ENCODE measurements at regions not wholly inside any gene's neighbourhood (a gene's known extent, or its start where the extent isn't known, plus 50 kb on each side); places are given as distances from the start of the nearest gene placed in this dataset.

GRCh38 chr5:87899721-87900131 lies 368.9 kb downstream of the TMEM161B start:
- CTCF ChIA-PET = interaction anchor here (1.6 kb wide), 1 partner anchor 694 kb away, joined by 3 read pairs; no protein-coding TSS in a partner anchor

More at GRCh38 chr5:87899721-87900131, 368.9 kb downstream of the TMEM161B start:
- H3K27ac ChIP-seq (ENCODE audit: low read depth in 2 of 2, low read length in 1 of 2) = no peak overlapping the region
- H3F3A ChIP-seq (replicated peaks; ENCODE audit: insufficient read depth) = no peaks in the 10 kb centered on the region
- H3K9me2 ChIP-seq = no peaks in the 10 kb centered on the region
- WGBS (ENCODE audit: low lambda C conversion rate) = 5% methylated on average over 3 of the region's 3 CpGs
- no peak overlapping the region for H3K4me3 ChIP-seq (ENCODE audit: low read depth in 2 of 2, low read length in 1 of 2)
- TF ChIP-seq JUND (IDR thresholded peaks at IDR 0.05) (no peak), NRF1 (IDR thresholded peaks at IDR 0.05; ENCODE audit: low read depth, low read length) (no peak), GABPA (IDR thresholded peaks at IDR 0.05; ENCODE audit: low read depth) (no peak), CTCF (IDR thresholded peaks at IDR 0.05) (no peak), IRF3 (IDR thresholded peaks at IDR 0.05; ENCODE audit: low read depth, low read length) (no peak), SMC3 (IDR thresholded peaks at IDR 0.05; ENCODE audit: low read depth, low read length) (no peak), USF2 (IDR thresholded peaks at IDR 0.05; ENCODE audit: borderline replicate concordance, low read depth, low read length) (no peak), TCF12 (IDR thresholded peaks at IDR 0.05) (no peak), ZBTB33 (IDR thresholded peaks at IDR 0.05; ENCODE audit: borderline replicate concordance, low read depth) (no peak), TEAD4 (IDR thresholded peaks at IDR 0.05; ENCODE audit: borderline replicate concordance, insufficient read depth) (no peak), CHD2 (IDR thresholded peaks at IDR 0.05; ENCODE audit: low read length, partially characterized antibody) (no peak), POLR2AphosphoS5 (IDR thresholded peaks at IDR 0.05; ENCODE audit: low read depth, low read length) (no peak), MEF2A (IDR thresholded peaks at IDR 0.05; ENCODE audit: borderline replicate concordance, low read depth) (no peak), NFIC (IDR thresholded peaks at IDR 0.05; ENCODE audit: borderline replicate concordance) (no peak), FOSL2 (IDR thresholded peaks at IDR 0.05; ENCODE audit: borderline replicate concordance, low read depth) (no peak), FOXJ3 (CRISPR knock-in tag; IDR thresholded peaks at IDR 0.05) (no peak), RXRA (IDR thresholded peaks at IDR 0.05; ENCODE audit: borderline replicate concordance, low read depth) (no peak), ELF1 (IDR thresholded peaks at IDR 0.05) (no peak), TAF1 (IDR thresholded peaks at IDR 0.05; ENCODE audit: borderline replicate concordance, low read depth, low read length) (no peak)
- H3K9ac ChIP-seq = no peak overlapping the region
- POLR2A ChIA-PET = no interaction called here
- no peaks in the 10 kb centered on the region for H4K20me1 ChIP-seq (ENCODE audit: insufficient read depth)
- H3K4me1 ChIP-seq (ENCODE audit: control insufficient read depth in 1 of 2, insufficient read depth in 2 of 2, low read depth in 1 of 2, low read length in 1 of 2) = no peaks in the 10 kb centered on the region
- H3K79me2 ChIP-seq (ENCODE audit: insufficient read depth) = no peaks in the 10 kb centered on the region
- no peak for DNase-seq
- no peaks in the 10 kb centered on the region for H3K36me3 ChIP-seq (replicated peaks in 1 of 2; ENCODE audit: control insufficient read depth in 1 of 2, insufficient read depth in 2 of 2, low read length in 1 of 2)
- no peaks in the 10 kb centered on the region for H3K27me3 ChIP-seq (ENCODE audit: insufficient read depth)
- H3K9me3 ChIP-seq = no peaks in the 10 kb centered on the region
- no peak overlapping the region for H3K4me2 ChIP-seq
- no peak overlapping the region for H2AFZ ChIP-seq (ENCODE audit: low read depth)

All from SK-N-SH (cell line).